ENCODE measurements at regions not wholly inside any gene's neighbourhood (a gene's known extent, or its start where the extent isn't known, plus 50 kb on each side); places are given as distances from the start of the nearest gene placed in this dataset.

DNA sequence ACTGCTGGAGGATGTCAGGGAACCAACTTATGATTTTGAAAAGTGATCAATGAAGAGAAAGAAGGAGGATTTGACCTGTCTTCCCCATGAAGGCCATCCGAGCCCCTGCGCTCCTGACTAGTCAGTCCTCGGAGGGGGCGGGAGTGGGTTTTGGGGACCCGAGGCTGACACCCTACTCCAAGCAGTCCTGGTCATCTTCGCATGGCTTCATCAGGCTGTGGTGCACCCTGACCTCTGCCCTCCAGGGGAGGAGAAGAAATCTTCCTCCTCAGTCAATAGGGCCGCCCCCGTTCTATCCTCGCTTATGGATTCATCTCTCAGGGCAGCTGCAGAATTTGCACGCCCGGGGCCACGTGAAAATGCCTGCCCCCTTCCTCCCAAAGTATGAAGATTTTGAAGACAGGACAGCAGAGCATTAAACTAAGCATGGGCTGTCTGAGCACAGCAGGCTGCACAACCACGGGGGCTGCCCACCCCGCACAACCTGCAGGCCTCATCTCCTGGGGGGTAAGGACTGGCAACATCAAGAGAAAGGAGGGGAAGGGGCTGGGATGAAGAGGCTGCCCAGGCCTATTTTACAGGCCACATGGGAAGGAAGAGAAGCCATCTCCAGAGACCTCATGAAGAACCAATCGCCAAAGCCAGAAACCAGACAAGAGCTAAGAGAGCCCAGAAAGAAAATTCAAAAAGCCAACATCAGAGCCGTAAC is 138.1 kb upstream of the PHACTR3 start:
- DNase-seq (no peak), ATAC-seq (ENCODE audit: low read depth) (no peak)
- H3K9ac ChIP-seq (ENCODE audit: low read depth, low read length): no peak overlapping the region
- H3K14ac ChIP-seq (replicated peaks; ENCODE audit: low read depth, low read length): no peak overlapping the region
- dilution Hi-C loops (cut with HindIII; ENCODE audit: low sequenced_read_pairs, unreplicated experiment): no loop called here
- POLR2A ChIA-PET (ENCODE audit: unreplicated experiment): no interaction called here
- no peak overlapping the region for H2AK9ac ChIP-seq (replicated peaks; ENCODE audit: low read depth, low read length, poor library complexity)
- intact Hi-C loops (cut with micrococcal nuclease): no loop called here
- TF ChIP-seq POLR2A (IDR thresholded peaks at IDR 0.05; ENCODE audit: low read depth, low read length): no peak
- TF ChIP-seq CEBPB (IDR thresholded peaks at IDR 0.05; ENCODE audit: low read depth, low read length): no peak
- no peak for TF ChIP-seq RFX5 (IDR thresholded peaks at IDR 0.05; ENCODE audit: low read depth, low read length)
- TF ChIP-seq MAFK (IDR thresholded peaks at IDR 0.05; ENCODE audit: low read depth, low read length): no peak
- H4K5ac ChIP-seq (ENCODE audit: low read depth, low read length): no peak overlapping the region
- H2AK5ac ChIP-seq (ENCODE audit: low read depth, low read length): no peak overlapping the region
- no peaks in the 10 kb centered on the region for H3K79me1 ChIP-seq (ENCODE audit: low read depth in 1 of 2, low read length in 2 of 2)
- H3K27ac ChIP-seq (ENCODE audit: insufficient read depth, low read length): no peak overlapping the region
- no peak overlapping the region for H3K4me3 ChIP-seq (ENCODE audit: insufficient read depth, low read depth, low read length)
- no peaks in the 10 kb centered on the region for H3K36me3 ChIP-seq (ENCODE audit: control insufficient read depth, insufficient read depth, low read length)
- H3K18ac ChIP-seq (ENCODE audit: low read depth, low read length): no peak overlapping the region
- no peak overlapping the region for H4K8ac ChIP-seq (ENCODE audit: low read depth in 2 of 2, low read length in 2 of 2)
- CTCF ChIA-PET: no interaction called here
- no peaks in the 10 kb centered on the region for H3K9me1 ChIP-seq (ENCODE audit: insufficient read depth, low read length)
- no peak overlapping the region for H2BK120ac ChIP-seq (ENCODE audit: low read depth, low read length)
- no peaks in the 10 kb centered on the region; the same call in 1 of the 2 replicates for H3K9me3 ChIP-seq (ENCODE audit: control insufficient read depth, insufficient read depth, low read length)
- no CpG with 5 or more reads among the region's 16 CpGs for WGBS, 2 experiments (ENCODE audit: extremely low coverage in 2 of 2, insufficient read length in 1 of 2)
- H2BK20ac ChIP-seq (ENCODE audit: low read depth, low read length): no peak overlapping the region
- H2AFZ ChIP-seq (replicated peaks; ENCODE audit: low read length, poor library complexity): no peak overlapping the region
- H3K4ac ChIP-seq (ENCODE audit: low read depth, low read length): no peak overlapping the region
- H4K91ac ChIP-seq (ENCODE audit: insufficient read depth, low read depth, low read length): no peak overlapping the region
- in situ Hi-C loops (cut with MboI; ENCODE audit: low sequenced_read_pairs): no loop called here
- BruUV-seq (replicated peaks): no TSS peak
- no peaks in the 10 kb centered on the region for H3K27me3 ChIP-seq (ENCODE audit: control insufficient read depth, insufficient read depth, low read length)
- no peak overlapping the region for H2BK15ac ChIP-seq (ENCODE audit: low read depth, low read length)
- no peaks in the 10 kb centered on the region for H4K20me1 ChIP-seq (ENCODE audit: insufficient read depth, low read length)
- H3K56ac ChIP-seq (ENCODE audit: extremely low read depth, insufficient read depth, low read length): no peak overlapping the region
- H3K4me2 ChIP-seq (ENCODE audit: low read depth, low read length): no peak overlapping the region
- H3K4me1 ChIP-seq (ENCODE audit: control insufficient read depth, insufficient read depth, low read length): no peaks in the 10 kb centered on the region
- H3K23ac ChIP-seq (ENCODE audit: low read depth, low read length): no peak overlapping the region
- no peak overlapping the region for H2BK5ac ChIP-seq (ENCODE audit: low read depth, low read length, poor library complexity, severe bottlenecking)
